NCI-H82 treated with DMSO at 0.1 percent for 48 hours (cell line): ENCODE measurements at regions not wholly inside any gene's neighbourhood (a gene's known extent, or its start where the extent isn't known, plus 50 kb on each side); places are given as distances from the start of the nearest gene placed in this dataset.

Experiments used
- DNase-seq: peaks from one replicate; lab custom pipeline; 2025; ENCODE audit not compliant: unreplicated experiment; lab: John Stamatoyannopoulos, UW

GRCh38 chr3:188940573-188940932 lies 231.2 kb upstream of the TPRG1 start:
- no peak for DNase-seq

GRCh38 chr3:188941103-188941502 lies 230.7 kb upstream of the TPRG1 start:
- DNase-seq, result no peak

GRCh38 chr3:188942191-188942590 lies 229.6 kb upstream of the TPRG1 start:
- no peak for DNase-seq

- DNase-seq, result no peak
Measured at GRCh38 chr3:188943591-188943990, 228.2 kb upstream of the TPRG1 start.

GRCh38 chr3:188944108-188944507 lies 227.7 kb upstream of the TPRG1 start:
- no peak for DNase-seq

GRCh38 chr3:188946351-188947240 lies 225.2 kb upstream of the TPRG1 start:
- DNase-seq, result no peak

GRCh38 chr3:188947401-188948280 lies 224.1 kb upstream of the TPRG1 start:
- peak; percentile 54 for DNase-seq

GRCh38 chr3:188948281-188948996 lies 223.3 kb upstream of the TPRG1 start:
- DNase-seq, result no peak

- DNase-seq, result no peak
Measured at GRCh38 chr3:188948997-188949389, 222.8 kb upstream of the TPRG1 start.

- DNase-seq, result no peak
Measured at GRCh38 chr3:188949456-188949855, 222.3 kb upstream of the TPRG1 start.

- no peak for DNase-seq
Measured at GRCh38 chr3:188949996-188950395, 221.8 kb upstream of the TPRG1 start.

- DNase-seq, result no peak
Measured at GRCh38 chr3:188950832-188951489, 220.8 kb upstream of the TPRG1 start.

- no peak for DNase-seq
Measured at GRCh38 chr3:188951734-188952133, 220.0 kb upstream of the TPRG1 start.

GRCh38 chr3:188954590-188955208 lies 217.1 kb upstream of the TPRG1 start:
- peak; percentile 49 for DNase-seq

GRCh38 chr3:188955919-188956318 lies 215.9 kb upstream of the TPRG1 start:
- DNase-seq, result no peak

GRCh38 chr3:188956839-188957489 lies 214.8 kb upstream of the TPRG1 start:
- DNase-seq, result peak; percentile 7

GRCh38 chr3:188959013-188959412 lies 212.8 kb upstream of the TPRG1 start:
- DNase-seq, result no peak

- no peak for DNase-seq
Measured at GRCh38 chr3:188962253-188963247, 209.2 kb upstream of the TPRG1 start.

- no peak for DNase-seq
Measured at GRCh38 chr3:188964957-188965356, 206.8 kb upstream of the TPRG1 start.
